Colonic mucosa (tissue), 4 donors: ENCODE measurements at regions not wholly inside any gene's neighbourhood (a gene's known extent, or its start where the extent isn't known, plus 50 kb on each side); places are given as distances from the start of the nearest gene placed in this dataset.
"Not testable (repeated sequence)": the region's sequence is repeated elsewhere in the genome, so short reads cannot be mapped to it uniquely, and the experiment has no call there.

Experiments
- DNase-seq: peaks from one replicate; pipeline ENCODE4 v3.0.0-alpha.2; 2020
- H3K27ac ChIP-seq: fragments of 200-600 bp; one replicate; pipeline ENCODE4 v1.8.0; 2021
- H3K27me3 ChIP-seq: fragments of 200-600 bp; one replicate; pipeline ENCODE4 v1.8.0; 2021
- H3K36me3 ChIP-seq: fragments of 200-600 bp; one replicate; pipeline ENCODE4 v1.8.0; 2021
- H3K4me1 ChIP-seq: fragments of 200-600 bp; one replicate; pipeline ENCODE4 v1.8.0; 2021; ENCODE audit warnings: mild to moderate bottlenecking
- H3K4me3 ChIP-seq: fragments of 200-600 bp; one replicate; pipeline ENCODE4 v1.8.0; 2021
- H3K9ac ChIP-seq, 2 donors: one replicate each; pipeline ENCODE4 v1.7.0; 2013; ENCODE audit warnings: control low read depth in 2 of 2, low read depth in 2 of 2, low read length in 2 of 2
- H3K9me3 ChIP-seq: fragments of 200-600 bp; one replicate; pipeline ENCODE4 v1.8.0; 2021
- intact Hi-C: fragments of 100-400 bp; cut with DNase I; formaldehyde crosslinking; loops from one replicate; pipeline ENCODE4 v1.14.1; 2022
- TF ChIP-seq, protein P1 (sequence below): fragments of 200-600 bp; IDR thresholded peaks from one replicate; pipeline ENCODE4 v1.8.0; 2022; ENCODE audit warnings: antibody characterized with exemption, mild to moderate bottlenecking
- donor health status: healthy.
- donor health status: DM: no; HTN: no; CAD: no.
- donor health status: DM: no; HTN: no; CAD: no.

DNA sequence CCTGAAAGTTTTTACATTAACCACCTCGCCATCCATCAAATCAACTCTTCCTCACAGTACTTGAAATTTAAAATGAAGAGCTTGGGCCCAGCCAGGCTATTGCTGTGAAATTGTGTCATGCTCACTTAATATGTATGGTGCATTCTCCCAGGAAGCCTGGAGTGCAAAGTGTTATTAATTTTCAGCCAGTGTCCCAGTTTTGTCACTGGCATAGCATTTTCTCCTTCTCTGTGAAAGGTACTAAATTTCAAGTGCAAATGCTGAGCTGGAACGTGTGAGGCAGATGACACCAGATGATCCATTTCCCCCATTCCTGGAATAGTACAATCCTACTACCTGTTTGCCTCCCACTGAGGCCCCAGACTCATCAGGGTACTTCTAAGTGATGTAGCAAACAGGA lies 397.6 kb upstream of the ACTBL2 start:
- no peak for DNase-seq
- Histone ChIP-seq H3K9ac (no peak overlapping the region), H3K4me3 (no peak overlapping the region), H3K36me3 (no peaks in the 10 kb centered on the region), H3K27me3 (no peaks in the 10 kb centered on the region), H3K4me1 (no peaks in the 10 kb centered on the region), H3K9me3 (no peaks in the 10 kb centered on the region), H3K27ac (no peak overlapping the region)
- intact Hi-C loops: loop anchor here (10.0 kb wide), 1 partner anchor 575 kb away; no protein-coding TSS in a partner anchor
- TF ChIP-seq, protein P1, sequence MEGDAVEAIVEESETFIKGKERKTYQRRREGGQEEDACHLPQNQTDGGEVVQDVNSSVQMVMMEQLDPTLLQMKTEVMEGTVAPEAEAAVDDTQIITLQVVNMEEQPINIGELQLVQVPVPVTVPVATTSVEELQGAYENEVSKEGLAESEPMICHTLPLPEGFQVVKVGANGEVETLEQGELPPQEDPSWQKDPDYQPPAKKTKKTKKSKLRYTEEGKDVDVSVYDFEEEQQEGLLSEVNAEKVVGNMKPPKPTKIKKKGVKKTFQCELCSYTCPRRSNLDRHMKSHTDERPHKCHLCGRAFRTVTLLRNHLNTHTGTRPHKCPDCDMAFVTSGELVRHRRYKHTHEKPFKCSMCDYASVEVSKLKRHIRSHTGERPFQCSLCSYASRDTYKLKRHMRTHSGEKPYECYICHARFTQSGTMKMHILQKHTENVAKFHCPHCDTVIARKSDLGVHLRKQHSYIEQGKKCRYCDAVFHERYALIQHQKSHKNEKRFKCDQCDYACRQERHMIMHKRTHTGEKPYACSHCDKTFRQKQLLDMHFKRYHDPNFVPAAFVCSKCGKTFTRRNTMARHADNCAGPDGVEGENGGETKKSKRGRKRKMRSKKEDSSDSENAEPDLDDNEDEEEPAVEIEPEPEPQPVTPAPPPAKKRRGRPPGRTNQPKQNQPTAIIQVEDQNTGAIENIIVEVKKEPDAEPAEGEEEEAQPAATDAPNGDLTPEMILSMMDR: no peak

GRCh38 chr5:57878301-57878722 lies 395.7 kb upstream of the ACTBL2 start:
- Histone ChIP-seq H3K27me3 (no peaks in the 10 kb centered on the region), H3K9me3 (no peaks in the 10 kb centered on the region), H3K4me1 (no peaks in the 10 kb centered on the region), H3K36me3 (no peaks in the 10 kb centered on the region), H3K27ac (no peak overlapping the region), H3K9ac (no peak overlapping the region), H3K4me3 (no peak overlapping the region)
- TF ChIP-seq, protein P1: no peak
- intact Hi-C loops: no loop called here
- no peak for DNase-seq

GRCh38 chr5:57871496-57871895 lies 388.9 kb upstream of the ACTBL2 start:
- Histone ChIP-seq H3K27me3 (no peaks in the 10 kb centered on the region), H3K9ac (no peak overlapping the region), H3K36me3 (no peaks in the 10 kb centered on the region), H3K9me3 (no peaks in the 10 kb centered on the region), H3K4me3 (no peak overlapping the region), H3K4me1 (no peaks in the 10 kb centered on the region), H3K27ac (no peak overlapping the region)
- TF ChIP-seq, protein P1: no peak
- intact Hi-C loops: no loop called here
- DNase-seq: no peak

DNA sequence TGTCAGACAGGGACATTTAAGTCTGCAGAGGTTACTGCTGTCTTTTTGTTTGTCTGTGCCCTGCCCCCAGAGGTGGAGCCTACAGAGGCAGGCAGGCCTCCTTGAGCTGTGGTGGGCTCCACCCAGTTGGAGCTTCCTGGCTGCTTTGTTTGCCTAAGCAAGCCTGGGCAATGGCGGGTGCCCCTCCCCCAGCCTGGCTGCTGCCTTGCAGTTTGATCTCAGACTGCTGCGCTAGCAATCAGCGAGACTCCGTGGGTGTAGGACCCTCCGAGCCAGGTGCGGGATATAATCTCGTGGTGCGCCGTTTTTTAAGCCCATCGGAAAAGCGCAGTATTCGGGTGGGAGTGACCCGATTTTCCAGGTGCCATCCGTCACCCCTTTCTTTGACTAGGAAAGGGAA lies 387.7 kb upstream of the ACTBL2 start:
- H3K9me3 ChIP-seq, H3K36me3 ChIP-seq, H3K27ac ChIP-seq, H3K4me3 ChIP-seq, intact Hi-C loops, H3K27me3 ChIP-seq, DNase-seq, H3K9ac ChIP-seq, H3K4me1 ChIP-seq: not testable (repeated sequence)

- H3K9me3 ChIP-seq: no peaks in the 10 kb centered on the region
- TF ChIP-seq, protein P1: no peak
- no peak overlapping the region for H3K9ac ChIP-seq
- H3K27me3 ChIP-seq: no peaks in the 10 kb centered on the region
- DNase-seq: no peak
- no peaks in the 10 kb centered on the region for H3K4me1 ChIP-seq
- no peak overlapping the region for H3K4me3 ChIP-seq
- H3K27ac ChIP-seq: no peak overlapping the region
- no peaks in the 10 kb centered on the region for H3K36me3 ChIP-seq
- intact Hi-C loops: no loop called here
These were observed 381.1 kb upstream of the ACTBL2 start for GRCh38 chr5:57863661-57864060.

- no peak overlapping the region for H3K9ac ChIP-seq
- TF ChIP-seq, protein P1: no peak
- H3K4me1 ChIP-seq: no peaks in the 10 kb centered on the region
- H3K27ac ChIP-seq: no peak overlapping the region
- no peaks in the 10 kb centered on the region for H3K27me3 ChIP-seq
- intact Hi-C loops: no loop called here
- no peak overlapping the region for H3K4me3 ChIP-seq
- no peaks in the 10 kb centered on the region for H3K9me3 ChIP-seq
- no peaks in the 10 kb centered on the region for H3K36me3 ChIP-seq
- no peak for DNase-seq
These were observed 380.3 kb upstream of the ACTBL2 start for GRCh38 chr5:57862942-57863341.
